HG03521 (cell line): ENCODE measurements at regions not wholly inside any gene's neighbourhood (a gene's known extent, or its start where the extent isn't known, plus 50 kb on each side); places are given as distances from the start of the nearest gene placed in this dataset.
"Not testable (repeated sequence)": the region's sequence is repeated elsewhere in the genome, so short reads cannot be mapped to it uniquely, and the experiment has no call there.

Source experiments
- ATAC-seq: cut with Tn5 transposase; IDR thresholded peaks from one replicate; pipeline ENCODE4 v1.9.1; 2021; ENCODE audit warnings: mild to moderate bottlenecking, moderate library complexity; ENCODE audit not compliant: unreplicated experiment

GRCh38 chr13:62137629-62138405 lies 722.2 kb upstream of the PCDH20 start:
- ATAC-seq: no peak

- no peak for ATAC-seq
Measured at GRCh38 chr13:62131604-62132003, 716.0 kb upstream of the PCDH20 start.

GRCh38 chr13:62130062-62130970 lies 714.7 kb upstream of the PCDH20 start:
- ATAC-seq: no peak

- ATAC-seq: no peak
Measured at GRCh38 chr13:62129000-62129551, 713.4 kb upstream of the PCDH20 start.

GRCh38 chr13:62126400-62126799 lies 710.8 kb upstream of the PCDH20 start:
- ATAC-seq: no peak

GRCh38 chr13:62125451-62125850 lies 709.8 kb upstream of the PCDH20 start:
- no peak for ATAC-seq

- no peak for ATAC-seq
Measured at GRCh38 chr13:62123409-62123808, 707.8 kb upstream of the PCDH20 start.

GRCh38 chr13:62122434-62122833 lies 706.8 kb upstream of the PCDH20 start:
- no peak for ATAC-seq

- ATAC-seq: no peak
Measured at GRCh38 chr13:62119739-62120700, 704.4 kb upstream of the PCDH20 start.

- no peak for ATAC-seq
Measured at GRCh38 chr13:62115831-62116230, 700.2 kb upstream of the PCDH20 start.

GRCh38 chr13:62113179-62113578 lies 697.5 kb upstream of the PCDH20 start:
- no peak for ATAC-seq

- no peak for ATAC-seq
Measured at GRCh38 chr13:62110079-62110478, 694.4 kb upstream of the PCDH20 start.

GRCh38 chr13:62104136-62104535 lies 688.5 kb upstream of the PCDH20 start:
- not testable (repeated sequence) for ATAC-seq

GRCh38 chr13:62096652-62097051 lies 681.0 kb upstream of the PCDH20 start:
- ATAC-seq: no peak

GRCh38 chr13:62094932-62095331 lies 679.3 kb upstream of the PCDH20 start:
- ATAC-seq: no peak

GRCh38 chr13:62093984-62094780 lies 678.5 kb upstream of the PCDH20 start:
- ATAC-seq: no peak

GRCh38 chr13:62092949-62093348 lies 677.3 kb upstream of the PCDH20 start:
- ATAC-seq: no peak

GRCh38 chr13:62092536-62092935 lies 676.9 kb upstream of the PCDH20 start:
- ATAC-seq: no peak

GRCh38 chr13:62088165-62088564 lies 672.5 kb upstream of the PCDH20 start:
- ATAC-seq: no peak

- no peak for ATAC-seq
Measured at GRCh38 chr13:62087124-62087523, 671.5 kb upstream of the PCDH20 start.
